Kidney epithelial cell (primary cell): ENCODE measurements at regions not wholly inside any gene's neighbourhood (a gene's known extent, or its start where the extent isn't known, plus 50 kb on each side); places are given as distances from the start of the nearest gene placed in this dataset.

ENCODE experiments used
- DNase-seq: peaks from one replicate; pipeline ENCODE4 v3.0.0-alpha.2; 2010; ENCODE audit warnings: low read depth
- H3K27me3 ChIP-seq: 2 replicates; pipeline ENCODE4 v1.6.0; 2011; ENCODE audit warnings: low read length; ENCODE audit not compliant: control insufficient read depth, insufficient read depth
- H3K36me3 ChIP-seq: 2 replicates; pipeline ENCODE4 v1.5.1; 2011; ENCODE audit warnings: low read length; ENCODE audit not compliant: control insufficient read depth, insufficient read depth
- H3K4me3 ChIP-seq: 2 replicates; pipeline ENCODE4 v1.5.1; 2011; ENCODE audit warnings: low read depth, mild to moderate bottlenecking, control low read depth, low read length
- TF ChIP-seq, protein P1 (sequence below): IDR thresholded peaks from 2 replicates; pipeline ENCODE4 v1.5.1; 2011; ENCODE audit warnings: mild to moderate bottlenecking, moderate library complexity, low read length, control low read depth, inconsistent platforms; ENCODE audit not compliant: insufficient read depth, poor library complexity, severe bottlenecking

- no peak for DNase-seq
- Histone ChIP-seq H3K36me3 (no peaks in the 10 kb centered on the region), H3K27me3 (no peaks in the 10 kb centered on the region), H3K4me3 (no peak overlapping the region)
- TF ChIP-seq, protein P1, sequence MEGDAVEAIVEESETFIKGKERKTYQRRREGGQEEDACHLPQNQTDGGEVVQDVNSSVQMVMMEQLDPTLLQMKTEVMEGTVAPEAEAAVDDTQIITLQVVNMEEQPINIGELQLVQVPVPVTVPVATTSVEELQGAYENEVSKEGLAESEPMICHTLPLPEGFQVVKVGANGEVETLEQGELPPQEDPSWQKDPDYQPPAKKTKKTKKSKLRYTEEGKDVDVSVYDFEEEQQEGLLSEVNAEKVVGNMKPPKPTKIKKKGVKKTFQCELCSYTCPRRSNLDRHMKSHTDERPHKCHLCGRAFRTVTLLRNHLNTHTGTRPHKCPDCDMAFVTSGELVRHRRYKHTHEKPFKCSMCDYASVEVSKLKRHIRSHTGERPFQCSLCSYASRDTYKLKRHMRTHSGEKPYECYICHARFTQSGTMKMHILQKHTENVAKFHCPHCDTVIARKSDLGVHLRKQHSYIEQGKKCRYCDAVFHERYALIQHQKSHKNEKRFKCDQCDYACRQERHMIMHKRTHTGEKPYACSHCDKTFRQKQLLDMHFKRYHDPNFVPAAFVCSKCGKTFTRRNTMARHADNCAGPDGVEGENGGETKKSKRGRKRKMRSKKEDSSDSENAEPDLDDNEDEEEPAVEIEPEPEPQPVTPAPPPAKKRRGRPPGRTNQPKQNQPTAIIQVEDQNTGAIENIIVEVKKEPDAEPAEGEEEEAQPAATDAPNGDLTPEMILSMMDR, result no peak
These were observed 89.7 kb upstream of the KDR start for GRCh38 chr4:55215087-55215486.

DNA sequence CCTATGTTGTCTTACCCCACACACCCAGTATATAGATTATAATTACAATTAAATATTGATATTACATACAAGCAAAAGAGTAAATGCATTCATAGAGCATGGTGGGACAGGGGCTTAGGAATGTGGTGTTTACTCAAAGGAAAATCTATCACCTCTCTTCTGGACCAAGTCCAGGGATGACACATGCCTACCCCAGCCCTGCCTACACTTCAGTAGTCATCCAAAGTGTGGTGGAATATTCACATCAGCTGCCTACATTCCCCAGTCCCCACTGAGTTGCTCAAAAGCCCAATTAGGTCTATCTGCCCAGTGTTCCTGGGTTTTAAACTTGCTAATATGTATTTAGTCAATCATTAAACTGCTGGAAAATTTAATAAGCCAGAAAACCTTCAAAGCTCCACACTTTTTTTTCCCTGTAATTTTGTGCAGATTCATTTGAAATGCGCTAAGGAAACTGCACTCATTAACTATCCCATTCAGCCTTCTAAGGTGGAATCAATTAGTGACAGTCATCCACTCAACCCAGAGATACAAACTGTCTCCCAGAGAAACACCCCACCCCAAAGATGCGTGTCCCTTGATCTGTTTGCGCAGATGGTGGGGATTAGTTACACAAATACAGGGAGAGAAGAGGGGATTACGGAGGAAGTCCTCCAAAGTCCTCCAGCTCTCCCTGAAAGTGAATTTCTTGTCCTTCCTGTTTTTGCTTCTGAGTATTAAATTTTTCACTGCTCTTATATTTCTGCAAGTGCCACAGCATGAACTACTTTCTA lies 91.7 kb upstream of the KDR start:
- TF ChIP-seq, protein P1, result no peak
- Histone ChIP-seq H3K4me3 (no peak overlapping the region), H3K27me3 (no peaks in the 10 kb centered on the region), H3K36me3 (no peaks in the 10 kb centered on the region)
- DNase-seq, result no peak

- no peaks in the 10 kb centered on the region for H3K36me3 ChIP-seq
- H3K4me3 ChIP-seq, result no peak overlapping the region
- H3K27me3 ChIP-seq, result no peaks in the 10 kb centered on the region
- TF ChIP-seq, protein P1, result no peak
- no peak for DNase-seq
These were observed 92.6 kb upstream of the KDR start for GRCh38 chr4:55218041-55218440.

- Histone ChIP-seq H3K27me3 (no peaks in the 10 kb centered on the region), H3K36me3 (no peaks in the 10 kb centered on the region), H3K4me3 (no peak overlapping the region)
- DNase-seq, result no peak
- TF ChIP-seq, protein P1, result no peak
These were observed 108.2 kb upstream of the SRD5A3 start for GRCh38 chr4:55237839-55238238.

DNA sequence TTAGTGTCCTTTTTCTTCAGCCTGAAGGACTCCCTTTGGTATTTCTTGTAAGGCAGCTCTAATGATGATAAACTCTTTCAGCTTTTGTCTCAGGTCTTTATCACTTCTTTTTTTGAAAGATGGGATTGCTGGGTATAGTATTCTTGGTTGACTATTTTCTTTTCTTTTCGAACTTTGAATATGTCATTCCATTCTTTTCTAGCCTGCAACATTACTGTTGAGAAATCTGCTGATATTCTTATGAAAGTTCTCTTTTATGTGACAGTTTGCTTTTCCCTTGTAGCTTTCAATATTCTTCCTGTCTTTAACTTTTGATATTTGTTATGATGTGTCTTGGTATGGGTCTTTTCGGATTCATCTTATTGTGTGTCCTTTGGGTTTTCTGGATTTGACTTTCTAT lies 107.6 kb upstream of the SRD5A3 start:
- Histone ChIP-seq H3K27me3 (no peaks in the 10 kb centered on the region), H3K36me3 (no peaks in the 10 kb centered on the region), H3K4me3 (no peak overlapping the region)
- no peak for DNase-seq
- TF ChIP-seq, protein P1, result no peak

DNA sequence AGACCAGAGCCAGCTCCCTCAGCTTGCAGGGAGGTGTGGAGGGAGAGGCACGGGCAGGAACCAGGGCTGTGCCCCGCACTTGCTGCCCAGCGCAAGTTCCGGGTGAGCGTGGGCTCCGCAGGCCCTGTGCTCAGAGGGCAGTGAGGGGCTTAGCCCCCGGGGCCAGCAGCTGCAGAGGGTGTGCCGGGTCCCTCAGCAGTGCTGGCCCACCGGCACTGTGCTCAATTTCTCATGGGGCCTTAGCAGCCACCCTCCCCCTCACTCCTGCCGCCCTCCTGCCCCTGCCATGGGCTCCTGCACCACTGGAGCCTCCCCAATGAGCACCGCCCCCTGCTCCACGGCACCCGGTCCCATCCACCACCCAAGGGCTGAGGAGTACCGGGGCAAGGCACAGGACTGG lies 104.6 kb upstream of the SRD5A3 start:
- TF ChIP-seq, protein P1, result no peak
- no peak for DNase-seq
- no peaks in the 10 kb centered on the region for H3K27me3 ChIP-seq
- H3K36me3 ChIP-seq, result no peaks in the 10 kb centered on the region
- H3K4me3 ChIP-seq, result no peak overlapping the region
